ENCODE measurements at regions not wholly inside any gene's neighbourhood (a gene's known extent, or its start where the extent isn't known, plus 50 kb on each side); places are given as distances from the start of the nearest gene placed in this dataset.

- no peak for DNase-seq (ENCODE audit: low read depth)
Observed at GRCh38 chr7:11895337-11895736, 63.3 kb upstream of the THSD7A start.

- DNase-seq (ENCODE audit: low read depth), result no peak
Observed at GRCh38 chr7:11896663-11897062, 64.7 kb upstream of the THSD7A start.

DNA sequence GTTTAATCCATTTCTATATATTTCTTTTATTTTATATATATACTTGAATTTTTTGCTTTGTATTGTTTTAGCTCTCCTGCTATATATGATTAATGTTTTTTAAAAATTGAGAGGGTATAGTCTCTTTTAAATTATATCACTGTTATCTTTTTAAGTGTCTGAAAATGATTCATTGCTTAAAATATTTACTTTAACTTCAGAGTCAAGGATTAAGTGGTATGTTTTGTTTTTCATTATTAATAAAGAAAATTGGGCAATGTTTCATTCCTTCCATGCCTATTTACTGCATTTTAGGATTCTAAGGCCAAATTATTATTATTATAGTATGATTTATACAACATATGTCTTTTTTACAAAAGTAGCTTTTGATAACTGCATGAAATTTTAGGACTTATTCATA lies 67.2 kb upstream of the THSD7A start:
- no peak for DNase-seq (ENCODE audit: low read depth)

DNA sequence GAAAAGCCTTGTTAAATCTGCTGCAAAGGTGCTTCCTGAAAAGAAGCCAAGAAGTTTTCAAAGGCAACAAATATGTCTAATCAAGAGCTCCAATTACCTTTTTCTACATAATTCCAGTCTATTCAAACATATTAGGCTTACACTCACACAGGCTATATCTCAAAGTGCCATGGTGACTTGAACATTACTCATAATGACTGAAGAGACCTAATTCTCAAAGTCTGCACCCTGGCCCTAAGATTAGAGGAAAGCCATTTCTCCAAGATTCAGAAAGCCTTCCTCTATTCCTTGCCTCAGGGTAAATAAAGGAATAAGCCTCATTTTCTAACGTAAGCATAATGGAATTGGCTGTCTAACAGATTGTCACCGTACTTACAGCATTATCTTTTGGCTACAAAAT lies 78.3 kb upstream of the THSD7A start:
- no peak for DNase-seq (ENCODE audit: low read depth)

DNA sequence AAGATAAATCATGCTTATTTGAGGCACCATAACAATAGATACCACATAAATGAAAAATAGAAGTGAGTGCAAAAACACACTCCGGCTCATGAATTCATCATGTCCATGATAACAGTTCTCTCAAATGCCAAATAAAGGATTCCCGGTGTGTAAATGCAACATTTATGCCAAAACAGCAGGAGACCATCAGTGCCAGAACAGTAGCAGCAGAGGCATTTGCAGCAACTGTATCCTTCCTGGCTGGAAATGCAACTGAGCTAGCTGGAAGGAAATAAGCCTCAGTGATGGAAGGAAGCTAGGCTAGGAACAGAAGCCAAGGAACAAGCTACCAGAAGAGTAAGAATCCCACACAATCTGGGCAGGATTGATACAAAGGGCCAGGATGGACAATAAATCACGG lies 79.9 kb upstream of the THSD7A start:
- no peak for DNase-seq (ENCODE audit: low read depth)

GRCh38 chr7:11914645-11915044 lies 82.6 kb upstream of the THSD7A start:
- DNase-seq (ENCODE audit: low read depth), result no peak

GRCh38 chr7:11923376-11923930 lies 91.5 kb upstream of the THSD7A start:
- DNase-seq (ENCODE audit: low read depth), result no peak

DNA sequence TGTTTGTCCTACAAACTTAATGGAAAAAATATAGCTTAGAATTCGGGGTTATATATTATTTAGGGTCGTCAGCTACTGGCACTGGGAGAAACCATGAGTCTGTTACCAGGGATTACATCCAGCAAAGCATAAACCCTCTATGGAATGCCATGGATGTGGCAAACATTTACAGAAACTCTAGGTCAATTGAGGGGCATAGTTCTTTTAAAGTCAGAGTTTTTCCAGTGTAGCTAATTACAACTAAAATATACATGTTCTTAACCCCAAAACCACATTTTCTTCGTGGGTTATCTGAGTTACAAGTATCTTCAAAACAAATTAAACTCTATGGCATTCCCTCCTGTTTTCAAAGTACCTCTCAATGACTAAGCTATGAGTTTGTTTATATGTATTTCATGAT lies 99.3 kb upstream of the THSD7A start:
- DNase-seq (ENCODE audit: low read depth), result no peak

GRCh38 chr7:11934796-11935195 lies 102.8 kb upstream of the THSD7A start:
- no peak for DNase-seq (ENCODE audit: low read depth)

DNA sequence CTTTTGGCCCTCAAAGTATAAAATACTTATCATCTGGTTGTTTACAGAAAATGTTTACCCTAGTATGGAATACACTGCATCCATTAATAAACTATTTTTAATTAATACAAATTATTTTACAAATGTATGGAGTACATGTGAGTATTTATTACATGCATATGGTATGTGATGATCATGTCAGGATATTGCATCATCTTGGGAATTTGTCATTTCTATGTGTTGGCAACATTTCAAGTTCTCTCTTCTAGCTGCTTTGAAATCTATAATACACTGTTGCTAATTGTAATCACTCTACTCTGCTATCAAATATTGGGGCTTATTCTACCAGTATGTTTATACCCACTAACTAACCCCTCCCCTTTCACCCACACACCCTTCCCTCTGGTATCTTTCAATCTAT lies 103.9 kb upstream of the THSD7A start:
- no peak for DNase-seq (ENCODE audit: low read depth)

DNA sequence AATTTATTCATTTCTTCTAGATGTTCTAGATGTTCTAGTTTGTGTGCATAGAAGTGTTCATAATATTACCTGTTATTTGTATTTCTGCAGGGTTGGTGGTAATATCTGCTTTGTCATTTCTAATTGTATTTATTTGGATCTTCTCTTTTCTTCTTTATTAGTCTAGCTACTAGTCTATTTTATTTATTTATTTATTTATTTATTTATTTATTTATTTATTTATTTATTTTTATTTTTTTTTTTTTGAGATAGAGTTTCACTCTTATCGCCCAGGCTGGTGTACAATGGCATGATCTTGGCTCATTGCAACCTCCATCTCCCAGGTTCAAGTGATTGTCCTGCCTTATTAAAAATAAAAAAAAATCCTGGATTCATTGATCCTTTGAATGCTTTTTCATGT lies 114.8 kb upstream of the THSD7A start:
- DNase-seq (ENCODE audit: low read depth), result no peak

- no peak for DNase-seq (ENCODE audit: low read depth)
Observed at GRCh38 chr7:11950281-11950680, 118.3 kb upstream of the THSD7A start.

DNA sequence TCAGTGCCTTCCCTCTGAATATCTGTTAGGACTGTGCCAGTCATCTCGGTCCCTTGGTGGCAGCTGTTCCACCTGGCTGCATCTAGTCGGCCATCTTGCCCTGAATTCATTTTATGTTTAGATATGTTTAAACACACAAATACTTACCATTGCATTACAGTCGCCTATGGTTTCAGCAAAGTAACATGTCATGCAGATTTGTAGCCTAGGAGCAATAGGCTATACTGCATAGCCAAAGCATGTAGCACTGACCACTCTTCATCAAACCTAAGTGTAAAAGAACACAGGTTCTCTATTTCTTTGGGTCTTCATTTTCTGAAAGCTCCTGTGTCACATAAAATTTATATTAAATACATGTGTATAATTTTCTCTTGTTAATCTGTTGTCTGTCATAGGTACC lies 118.9 kb upstream of the THSD7A start:
- DNase-seq (ENCODE audit: low read depth), result no peak

DNA sequence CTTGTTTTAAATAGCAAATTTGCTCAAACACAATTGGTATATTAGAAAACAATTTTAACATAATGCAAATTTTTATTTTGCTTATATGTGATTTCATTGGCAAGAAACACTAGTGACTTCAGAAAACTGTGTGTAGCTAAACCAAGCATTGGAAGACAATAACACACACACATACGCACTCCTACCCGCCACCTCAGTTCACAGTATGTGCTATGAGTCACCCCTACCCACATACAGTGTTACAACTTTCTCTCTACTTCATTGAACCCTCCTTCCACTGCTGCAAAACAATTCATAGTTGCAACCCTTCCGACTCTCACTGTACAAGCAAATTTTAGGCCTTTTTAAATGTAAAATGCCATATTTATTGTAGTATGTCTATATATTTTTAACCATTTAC lies 119.9 kb upstream of the THSD7A start:
- no peak for DNase-seq (ENCODE audit: low read depth)

DNA sequence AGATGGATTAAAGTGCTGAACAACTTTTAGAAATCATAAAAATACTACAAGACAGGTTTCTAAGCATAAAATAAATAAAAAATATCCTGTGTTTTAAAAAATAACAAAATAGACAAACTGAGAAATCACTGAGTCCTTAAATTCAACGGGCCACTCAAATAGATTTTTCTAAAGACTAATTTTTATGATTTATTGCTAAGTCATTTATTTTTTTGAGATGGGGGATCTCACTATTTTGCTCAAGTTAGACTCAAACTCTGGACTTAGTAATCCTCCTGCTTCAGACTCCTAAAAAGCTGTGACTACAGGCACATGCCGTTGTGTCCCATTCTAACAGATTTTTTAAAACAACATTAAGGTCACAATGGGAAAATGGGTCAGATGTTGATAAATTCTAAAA lies 121.0 kb upstream of the THSD7A start:
- no peak for DNase-seq (ENCODE audit: low read depth)

- no peak for DNase-seq (ENCODE audit: low read depth)
Observed at GRCh38 chr7:11956991-11957390, 125.0 kb upstream of the THSD7A start.

DNA sequence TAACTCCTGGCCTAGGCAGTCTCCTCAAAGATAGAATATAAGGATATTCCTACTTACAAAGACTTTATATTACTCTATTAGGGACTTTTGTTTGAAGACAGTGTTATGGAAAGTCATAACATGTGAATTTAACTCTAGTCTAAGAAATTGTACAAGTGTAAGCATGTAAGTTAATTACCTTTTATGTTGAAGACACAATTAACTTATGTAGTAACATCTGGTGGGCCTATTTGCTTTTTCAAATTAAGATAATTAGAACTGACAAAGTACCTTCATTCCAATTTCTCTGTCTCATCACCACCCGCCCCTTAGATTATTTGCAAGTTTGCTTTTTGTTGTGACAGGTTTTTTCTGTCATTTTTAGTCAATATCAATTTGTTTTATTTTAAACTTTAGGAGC lies 126.0 kb upstream of the THSD7A start:
- DNase-seq (ENCODE audit: low read depth), result no peak

DNA sequence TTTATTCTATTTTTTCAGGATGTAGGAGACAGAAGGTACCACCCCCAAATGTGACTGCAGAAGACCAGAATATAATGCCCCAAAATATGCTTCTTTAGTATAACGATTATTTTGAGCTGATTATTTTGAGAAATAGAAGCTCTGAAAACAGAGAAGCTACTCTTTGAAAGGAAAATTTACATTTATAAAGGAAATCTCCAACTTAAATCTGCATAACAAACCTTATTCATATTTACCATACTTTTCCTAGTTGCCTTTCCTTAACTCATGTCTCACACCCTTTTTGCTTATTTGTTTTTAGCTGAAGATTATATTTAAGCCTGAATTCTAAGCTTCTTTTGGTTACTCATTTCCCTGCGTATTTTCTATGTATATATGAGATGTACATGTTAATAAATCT lies 127.1 kb upstream of the THSD7A start:
- no peak for DNase-seq (ENCODE audit: low read depth)

- no peak for DNase-seq (ENCODE audit: low read depth)
Observed at GRCh38 chr7:11960621-11961020, 128.6 kb upstream of the THSD7A start.

DNA sequence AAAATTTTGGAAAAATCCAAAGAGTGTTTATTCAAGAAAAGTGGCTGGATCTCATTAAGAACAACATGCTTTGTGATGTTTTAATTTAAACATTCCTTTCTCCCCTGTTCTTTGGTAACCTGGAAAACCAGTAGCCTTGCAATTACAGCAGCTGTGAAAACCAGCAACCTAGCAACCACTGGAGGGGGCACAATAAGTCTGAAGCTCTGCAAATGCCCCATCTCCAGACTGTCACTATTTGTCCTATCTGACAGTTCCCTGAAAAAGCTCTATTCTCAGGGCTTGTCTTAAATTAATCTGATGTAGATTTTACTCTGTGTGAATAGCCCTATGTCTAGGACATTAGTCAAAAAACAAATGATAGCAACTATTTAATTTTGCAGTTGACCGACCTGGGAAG lies 137.6 kb upstream of the THSD7A start:
- DNase-seq (ENCODE audit: low read depth), result no peak

GRCh38 chr7:11970132-11970531 lies 138.1 kb upstream of the THSD7A start:
- DNase-seq (ENCODE audit: low read depth), result no peak

DNA sequence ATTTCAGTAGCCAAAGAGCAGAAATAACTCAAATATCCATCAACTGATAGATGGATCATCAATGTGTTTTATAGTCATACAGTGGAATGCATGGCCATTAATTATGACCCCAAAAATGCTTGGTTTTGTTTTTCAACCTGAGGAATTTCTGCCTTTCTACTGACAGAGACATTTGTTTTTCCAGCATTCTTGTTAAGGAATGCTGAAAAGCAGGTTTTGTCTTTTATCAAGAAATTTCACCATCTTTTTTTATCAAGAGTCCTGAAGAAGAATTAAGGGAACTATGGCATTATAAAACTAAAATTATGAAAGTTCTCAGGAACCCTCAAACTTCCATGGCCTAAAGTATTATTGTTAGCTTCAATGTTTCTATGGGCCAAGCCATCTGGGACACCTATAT lies 153.4 kb upstream of the THSD7A start:
- no peak for DNase-seq (ENCODE audit: low read depth)

- DNase-seq (ENCODE audit: low read depth), result no peak
Observed at GRCh38 chr7:11985971-11986370, 154.0 kb upstream of the THSD7A start.

- DNase-seq (ENCODE audit: low read depth), result no peak
Observed at GRCh38 chr7:11988186-11988585, 156.2 kb upstream of the THSD7A start.

GRCh38 chr7:12002428-12002827 lies 170.4 kb upstream of the THSD7A start:
- no peak for DNase-seq (ENCODE audit: low read depth)
